PC-9 (cell line): ENCODE measurements at regions not wholly inside any gene's neighbourhood (a gene's known extent, or its start where the extent isn't known, plus 50 kb on each side); places are given as distances from the start of the nearest gene placed in this dataset.

ENCODE experiments used
- BruUV-seq: library from RNA; stranded (reverse); fragments of 400-500 nt; replicated peaks from 2 replicates; lab custom pipeline; 2021; lab: Mats Ljungman, UMichigan
- CTCF ChIA-PET: fragments of 300-600 bp; sonication (Branson Sonifier 250); formaldehyde crosslinking; loops from one replicate; lab custom pipeline; 2022; ENCODE audit warnings: antibody characterized with exemption; lab: Charles Lee
- POLR2A ChIA-PET: fragments of 300-600 bp; sonication (Branson Sonifier 250); formaldehyde crosslinking; loops from one replicate; lab custom pipeline; 2022; ENCODE audit warnings: antibody characterized with exemption; ENCODE audit not compliant: unreplicated experiment; lab: Charles Lee
- DNase-seq, 2 experiments: peaks; one replicate each; pipeline versions ENCODE4 v3.0.0 to v3.0.0-alpha.2; 2015 to 2022; ENCODE audit warnings: mixed read lengths in 1 of 2
- H2AFZ ChIP-seq: fragments of 200-600 bp; sonication (generic); 2 replicates; pipeline ENCODE4 v1.8.1; 2017; ENCODE audit warnings: antibody characterized with exemption
- H3F3A ChIP-seq: fragments of 200-600 bp; sonication (generic); 2 replicates; pipeline ENCODE4 v1.8.1; 2017; ENCODE audit warnings: antibody characterized with exemption, mild to moderate bottlenecking, low read depth; ENCODE audit not compliant: insufficient read depth
- H3K27ac ChIP-seq: fragments of 200-600 bp; sonication (generic); 2 replicates; pipeline ENCODE4 v1.6.1; 2016; ENCODE audit warnings: mixed run types
- H3K27me3 ChIP-seq: fragments of 200-600 bp; sonication (generic); 2 replicates; pipeline ENCODE4 v1.6.1; 2016; ENCODE audit warnings: low read depth, mixed run types; ENCODE audit not compliant: insufficient read depth
- H3K36me3 ChIP-seq: fragments of 200-600 bp; sonication (generic); 2 replicates; pipeline ENCODE4 v1.6.1; 2016; ENCODE audit warnings: low read depth, mixed run types
- H3K4me1 ChIP-seq: fragments of 200-600 bp; sonication (generic); replicated peaks from 2 replicates; pipeline ENCODE4 v1.6.1; 2016; ENCODE audit warnings: mixed run types; ENCODE audit not compliant: insufficient read depth
- H3K4me2 ChIP-seq: fragments of 200-600 bp; sonication (generic); 2 replicates; pipeline ENCODE4 v1.6.1; 2017; ENCODE audit warnings: mixed run types
- H3K4me3 ChIP-seq: fragments of 200-600 bp; sonication (generic); 2 replicates; pipeline ENCODE4 v1.6.1; 2016; ENCODE audit warnings: mixed run types
- H3K79me2 ChIP-seq: fragments of 200-600 bp; sonication (generic); 2 replicates; pipeline ENCODE4 v1.6.1; 2017; ENCODE audit warnings: low read depth, mixed run types
- H3K9me2 ChIP-seq: fragments of 200-600 bp; sonication (generic); 2 replicates; pipeline ENCODE4 v1.8.1; 2017; ENCODE audit warnings: mild to moderate bottlenecking; ENCODE audit not compliant: insufficient read depth
- H3K9me3 ChIP-seq: fragments of 200-600 bp; sonication (generic); 2 replicates; pipeline ENCODE4 v1.8.1; 2016; ENCODE audit warnings: low read depth; ENCODE audit not compliant: insufficient read depth
- H4K20me1 ChIP-seq: fragments of 200-600 bp; sonication (generic); 2 replicates; pipeline ENCODE4 v1.8.1; 2017; ENCODE audit not compliant: insufficient read depth
- CTCF ChIP-seq: fragments of 200-600 bp; sonication (generic); conservative IDR thresholded peaks from 2 replicates; pipeline ENCODE4 v1.6.1; 2017; ENCODE audit warnings: mixed run types, antibody characterized with exemption, mild to moderate bottlenecking, moderate library complexity
- EZH2 ChIP-seq: fragments of 200-600 bp; sonication (generic); IDR thresholded peaks from 2 replicates; pipeline ENCODE4 v1.8.0; 2017; ENCODE audit warnings: antibody characterized with exemption, low read depth
- intact Hi-C: fragments of 100-400 bp; cut with micrococcal nuclease; formaldehyde crosslinking; loops from one replicate; pipeline ENCODE4 v1.10.0; 2022; ENCODE audit not compliant: unreplicated experiment

- intact Hi-C loops = loop anchor here (10.0 kb wide), 1 partner anchor 171 kb away; no protein-coding TSS in a partner anchor
Measured at GRCh38 chr11:34755671-34756070, 134.8 kb downstream of the EHF start.

GRCh38 chr11:34754171-34754823 is 133.4 kb downstream of the EHF start:
- no peak for TF ChIP-seq CTCF
- TF ChIP-seq EZH2 = no peak
- DNase-seq = no peak
- Histone ChIP-seq H3K27ac (no peak overlapping the region), H2AFZ (no peak overlapping the region), H3K9me3 (no peaks in the 10 kb centered on the region; the same call in 1 of the 2 replicates), H3K27me3 (no peaks in the 10 kb centered on the region), H3K4me1 (peaks cover 41% of the 10 kb centered on the region), H3K4me3 (no peak overlapping the region), H3K36me3 (no peaks in the 10 kb centered on the region), H3K79me2 (no peaks in the 10 kb centered on the region), H3F3A (peaks cover 24% of the 10 kb centered on the region), H3K9me2 (no peaks in the 10 kb centered on the region), H3K4me2 (no peak overlapping the region), H4K20me1 (no peaks in the 10 kb centered on the region)
- BruUV-seq = no TSS peak
- ChIA-PET POLR2A (no interaction called here), CTCF (no interaction called here)
- intact Hi-C loops = loop anchor here (10.0 kb wide), 1 partner anchor 169 kb away; no protein-coding TSS in a partner anchor

More at GRCh38 chr11:34755671-34756070, 134.8 kb downstream of the EHF start:
- no peaks in the 10 kb centered on the region for H3K36me3 ChIP-seq
- CTCF ChIA-PET = no interaction called here
- H3K4me2 ChIP-seq = no peak overlapping the region
- H3K4me3 ChIP-seq = no peak overlapping the region
- peaks cover 19% of the 10 kb centered on the region for H3F3A ChIP-seq
- no peaks in the 10 kb centered on the region for H3K27me3 ChIP-seq
- no peak for DNase-seq
- no peaks in the 10 kb centered on the region for H4K20me1 ChIP-seq
- TF ChIP-seq EZH2 (no peak), CTCF (no peak)
- H3K9me2 ChIP-seq = no peaks in the 10 kb centered on the region
- no TSS peak for BruUV-seq
- no peak overlapping the region for H2AFZ ChIP-seq
- no peaks in the 10 kb centered on the region; the same call in 1 of the 2 replicates for H3K9me3 ChIP-seq
- no peak overlapping the region for H3K27ac ChIP-seq
- H3K79me2 ChIP-seq = no peaks in the 10 kb centered on the region
- POLR2A ChIA-PET = no interaction called here
- H3K4me1 ChIP-seq = peaks cover 27% of the 10 kb centered on the region

- intact Hi-C loops = loop anchor here (1.0 to 10.0 kb wide), 2 partner anchors 97 to 166 kb away; no protein-coding TSS in a partner anchor
- no peaks in the 10 kb centered on the region; the same call in 1 of the 2 replicates for H3K9me2 ChIP-seq
- no peaks in the 10 kb centered on the region; the same call in 1 of the 2 replicates for H3K9me3 ChIP-seq
- H3K4me2 ChIP-seq = peak overlapping the region; percentile 58
- POLR2A ChIA-PET = interaction anchor here (0.6 to 0.8 kb wide), 2 partner anchors 65 to 136 kb away, joined by 4 to 27 read pairs; no protein-coding TSS in a partner anchor
- peaks cover 9% of the 10 kb centered on the region for H3F3A ChIP-seq
- H3K36me3 ChIP-seq = no peaks in the 10 kb centered on the region
- CTCF ChIA-PET = interaction anchor here (0.6 kb wide), 1 partner anchor 385 kb away, joined by 7 read pairs; no protein-coding TSS in a partner anchor
- H2AFZ ChIP-seq = no peak overlapping the region
- TF ChIP-seq CTCF (no peak), EZH2 (no peak)
- H3K27ac ChIP-seq = no peak overlapping the region
- H3K4me3 ChIP-seq = no peak overlapping the region
- no peaks in the 10 kb centered on the region for H3K27me3 ChIP-seq
- no peaks in the 10 kb centered on the region for H4K20me1 ChIP-seq
- no peaks in the 10 kb centered on the region for H3K79me2 ChIP-seq
- DNase-seq = no peak
- BruUV-seq = no TSS peak
- H3K4me1 ChIP-seq = peaks cover 24% of the 10 kb centered on the region
Measured at GRCh38 chr11:34750692-34751405, 130.0 kb downstream of the EHF start.
